Uterus (tissue), 3 donors: ENCODE measurements at regions not wholly inside any gene's neighbourhood (a gene's known extent, or its start where the extent isn't known, plus 50 kb on each side); places are given as distances from the start of the nearest gene placed in this dataset.

ENCODE experiments used
- DNase-seq, 2 donors: peaks; one replicate each; pipeline ENCODE4 v3.0.0-alpha.2; 2019 to 2020
- H3K27ac ChIP-seq, 2 donors: fragments of 200-600 bp; sonication (generic); 1 replicate in 1 of 2; 2 replicates in 1 of 2; pipeline ENCODE4 v1.5.1; 2016 to 2018
- H3K27me3 ChIP-seq, 2 donors: fragments of 200-600 bp; sonication (generic); one replicate each; pipeline ENCODE4 v1.5.1; 2018 to 2019; ENCODE audit warnings: control low read depth in 1 of 2
- H3K36me3 ChIP-seq, 2 donors: fragments of 200-600 bp; sonication (generic); one replicate each; pipeline ENCODE4 v1.5.1; 2019; ENCODE audit warnings: control low read depth in 1 of 2
- H3K4me1 ChIP-seq, 2 donors: fragments of 200-600 bp; sonication (generic); one replicate each; pipeline ENCODE4 v1.5.1; 2018 to 2019; ENCODE audit warnings: control low read depth in 1 of 2
- H3K4me3 ChIP-seq, 2 donors: fragments of 200-600 bp; sonication (generic); 1 replicate in 1 of 2; 2 replicates in 1 of 2; pipeline ENCODE4 v1.5.1; 2018 to 2019; ENCODE audit warnings: mild to moderate bottlenecking in 1 of 2
- H3K9me3 ChIP-seq, 2 donors: fragments of 200-600 bp; sonication (generic); one replicate each; pipeline ENCODE4 v1.5.1; 2019; ENCODE audit warnings: control low read depth in 1 of 2
- CTCF ChIP-seq, 4 experiments: fragments of 200-600 bp in 2 of 4; fragments of 450-650 bp in 2 of 4; sonication (generic) in 2 of 4; IDR thresholded peaks; one replicate each; pipeline ENCODE4 v1.5.1; 2016 to 2019; ENCODE audit warnings: antibody characterized with exemption in 4 of 4, mild to moderate bottlenecking in 2 of 4, moderate library complexity in 1 of 4
- POLR2A ChIP-seq, 2 donors: fragments of 450-650 bp; IDR thresholded peaks; one replicate each; pipeline ENCODE4 v1.6.1; 2016; ENCODE audit warnings: antibody characterized with exemption in 2 of 2, mild to moderate bottlenecking in 1 of 2, moderate library complexity in 1 of 2
- intact Hi-C: fragments of 100-400 bp; cut with DNase I; formaldehyde crosslinking; loops from one replicate; pipeline ENCODE4 v1.15.1; 2023; ENCODE audit warnings: low total_unique reads
- donor health status: DM: yes; HTN: yes; CAD: no.

- Histone ChIP-seq H3K27ac (no peak overlapping the region), H3K9me3 (no peaks in the 10 kb centered on the region), H3K4me3 (no peak overlapping the region), H3K36me3 (no peaks in the 10 kb centered on the region), H3K27me3 (no peaks in the 10 kb centered on the region), H3K4me1 (no peaks in the 10 kb centered on the region)
- no peak for DNase-seq
- TF ChIP-seq POLR2A (IDR thresholded peaks at IDR 0.05): no peak
- TF ChIP-seq CTCF (IDR thresholded peaks at IDR 0.05): no peak
- intact Hi-C loops: no loop called here
Observed at GRCh38 chr5:2125901-2126265, 243.2 kb upstream of the IRX4 start.

DNA sequence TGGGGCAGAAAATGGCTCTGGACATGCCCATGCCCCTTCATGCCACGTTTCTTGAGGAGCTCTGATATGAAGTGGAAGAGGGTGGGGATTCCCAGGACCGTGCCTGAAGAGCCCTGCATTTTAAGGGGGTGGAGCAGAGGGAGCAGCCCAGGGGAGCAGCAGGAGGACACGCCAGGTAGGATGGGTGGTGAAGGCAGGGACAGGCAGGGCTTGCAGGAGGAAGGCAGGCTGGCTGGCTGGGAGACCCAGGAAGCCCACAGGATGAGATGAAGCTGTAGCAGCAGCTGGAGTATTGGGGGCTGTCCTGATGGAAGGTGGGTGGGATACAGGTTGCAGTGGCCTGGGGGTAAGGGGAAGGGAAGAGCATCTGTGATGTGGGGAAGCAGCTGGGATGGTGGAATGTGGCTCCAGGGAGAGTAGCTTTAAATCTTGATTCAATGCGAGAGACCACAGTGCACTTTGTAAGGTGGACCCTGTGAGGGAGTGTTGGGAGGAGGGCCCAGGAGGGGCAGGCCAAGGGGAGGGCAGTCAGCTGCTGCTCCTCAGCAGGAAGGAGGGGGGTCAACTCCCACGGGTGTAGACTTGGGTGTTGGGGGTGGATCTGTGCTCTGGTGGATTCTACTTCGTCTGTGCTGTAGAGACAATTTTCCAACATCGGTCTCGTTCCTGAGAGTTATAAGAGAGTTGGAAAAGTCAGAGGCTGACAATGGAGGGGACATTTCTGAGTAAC lies 242.6 kb upstream of the IRX4 start:
- intact Hi-C loops: no loop called here
- DNase-seq: no peak
- H3K36me3 ChIP-seq: no peaks in the 10 kb centered on the region
- H3K9me3 ChIP-seq: no peaks in the 10 kb centered on the region
- no peaks in the 10 kb centered on the region for H3K4me1 ChIP-seq
- no peak overlapping the region for H3K27ac ChIP-seq
- no peak overlapping the region for H3K4me3 ChIP-seq
- no peaks in the 10 kb centered on the region for H3K27me3 ChIP-seq
- TF ChIP-seq CTCF (IDR thresholded peaks at IDR 0.05) (no peak), POLR2A (IDR thresholded peaks at IDR 0.05) (no peak)

- H3K9me3 ChIP-seq: no peaks in the 10 kb centered on the region
- intact Hi-C loops: no loop called here
- TF ChIP-seq POLR2A (IDR thresholded peaks at IDR 0.05): no peak
- TF ChIP-seq CTCF (IDR thresholded peaks at IDR 0.05): no peak
- no peaks in the 10 kb centered on the region for H3K4me1 ChIP-seq
- no peak overlapping the region for H3K4me3 ChIP-seq
- H3K27ac ChIP-seq: no peak overlapping the region
- DNase-seq: no peak
- no peaks in the 10 kb centered on the region for H3K36me3 ChIP-seq
- no peaks in the 10 kb centered on the region for H3K27me3 ChIP-seq
Observed at GRCh38 chr5:2124434-2125170, 241.9 kb upstream of the IRX4 start.

DNA sequence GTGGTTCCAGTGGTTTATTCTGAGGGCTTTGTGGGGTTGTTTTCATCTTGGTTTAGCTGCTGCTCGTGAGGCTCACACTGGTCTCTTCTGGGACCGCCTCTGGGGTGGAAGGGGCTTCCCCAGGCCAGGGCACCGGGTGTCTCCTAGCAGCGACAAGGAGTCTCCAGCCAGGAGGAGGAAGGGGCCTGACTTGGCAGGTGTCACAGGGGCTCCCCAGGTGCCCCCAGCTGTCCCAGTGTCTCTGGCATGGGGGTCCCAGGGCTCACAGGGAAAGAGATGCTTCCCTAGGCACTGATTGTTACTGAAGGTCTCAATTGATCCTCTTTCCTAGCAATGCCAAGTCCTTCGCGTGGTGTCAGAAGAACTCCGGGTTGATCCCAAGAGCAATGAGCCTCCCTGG lies 241.1 kb upstream of the IRX4 start:
- H3K36me3 ChIP-seq: no peaks in the 10 kb centered on the region
- intact Hi-C loops: no loop called here
- no peaks in the 10 kb centered on the region for H3K27me3 ChIP-seq
- DNase-seq: no peak
- H3K9me3 ChIP-seq: no peaks in the 10 kb centered on the region
- H3K4me3 ChIP-seq: no peak overlapping the region
- H3K4me1 ChIP-seq: no peaks in the 10 kb centered on the region
- TF ChIP-seq POLR2A (IDR thresholded peaks at IDR 0.05) (no peak), CTCF (IDR thresholded peaks at IDR 0.05) (no peak)
- H3K27ac ChIP-seq: no peak overlapping the region

- Histone ChIP-seq H3K9me3 (no peaks in the 10 kb centered on the region), H3K27ac (no peak overlapping the region), H3K4me1 (no peaks in the 10 kb centered on the region), H3K4me3 (no peak overlapping the region), H3K27me3 (no peaks in the 10 kb centered on the region), H3K36me3 (no peaks in the 10 kb centered on the region)
- TF ChIP-seq POLR2A (IDR thresholded peaks at IDR 0.05) (no peak), CTCF (IDR thresholded peaks at IDR 0.05) (no peak)
- intact Hi-C loops: no loop called here
- DNase-seq: no peak
Observed at GRCh38 chr5:2120361-2120760, 237.6 kb upstream of the IRX4 start.
